Fibroblast of mammary gland (primary cell): ENCODE measurements at regions not wholly inside any gene's neighbourhood (a gene's known extent, or its start where the extent isn't known, plus 50 kb on each side); places are given as distances from the start of the nearest gene placed in this dataset.
A peak's percentile ranks its signal among the peaks of the same experiment; 100 is the strongest.

Experiments
- DNase-seq: peaks from one replicate; pipeline ENCODE4 v3.0.0-alpha.2; 2010; ENCODE audit warnings: low read depth
- H3K4me3 ChIP-seq: 2 replicates; pipeline ENCODE4 v1.5.1; 2011; ENCODE audit warnings: low read depth, mild to moderate bottlenecking, low read length, moderate library complexity; ENCODE audit not compliant: control insufficient read depth
- TF ChIP-seq, protein P1 (sequence below): conservative IDR thresholded peaks from 2 replicates; pipeline ENCODE4 v1.5.1; 2011; ENCODE audit warnings: low read depth, low read length, inconsistent platforms; ENCODE audit not compliant: control insufficient read depth, insufficient read depth

DNA sequence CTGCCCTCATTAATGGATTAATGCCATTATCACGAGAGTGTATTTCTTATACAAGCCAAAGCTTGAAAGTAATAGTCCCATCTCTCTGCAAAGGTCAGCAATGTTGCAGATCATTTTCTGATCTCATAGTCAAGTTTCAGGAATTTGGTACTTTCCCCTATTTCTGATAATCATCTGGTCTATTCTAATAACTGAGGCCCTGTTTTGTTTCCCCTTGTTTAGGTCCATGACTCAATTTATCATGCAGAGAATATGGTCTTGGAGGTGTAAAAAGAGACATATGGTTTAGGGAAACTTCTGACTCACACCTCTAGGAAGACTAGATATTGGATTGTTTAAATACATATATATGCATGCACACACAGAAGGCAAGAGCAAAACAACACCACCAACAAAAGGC is 339.3 kb upstream of the NUDT12 start:
- H3K4me3 ChIP-seq: no peak overlapping the region
- TF ChIP-seq, protein P1, sequence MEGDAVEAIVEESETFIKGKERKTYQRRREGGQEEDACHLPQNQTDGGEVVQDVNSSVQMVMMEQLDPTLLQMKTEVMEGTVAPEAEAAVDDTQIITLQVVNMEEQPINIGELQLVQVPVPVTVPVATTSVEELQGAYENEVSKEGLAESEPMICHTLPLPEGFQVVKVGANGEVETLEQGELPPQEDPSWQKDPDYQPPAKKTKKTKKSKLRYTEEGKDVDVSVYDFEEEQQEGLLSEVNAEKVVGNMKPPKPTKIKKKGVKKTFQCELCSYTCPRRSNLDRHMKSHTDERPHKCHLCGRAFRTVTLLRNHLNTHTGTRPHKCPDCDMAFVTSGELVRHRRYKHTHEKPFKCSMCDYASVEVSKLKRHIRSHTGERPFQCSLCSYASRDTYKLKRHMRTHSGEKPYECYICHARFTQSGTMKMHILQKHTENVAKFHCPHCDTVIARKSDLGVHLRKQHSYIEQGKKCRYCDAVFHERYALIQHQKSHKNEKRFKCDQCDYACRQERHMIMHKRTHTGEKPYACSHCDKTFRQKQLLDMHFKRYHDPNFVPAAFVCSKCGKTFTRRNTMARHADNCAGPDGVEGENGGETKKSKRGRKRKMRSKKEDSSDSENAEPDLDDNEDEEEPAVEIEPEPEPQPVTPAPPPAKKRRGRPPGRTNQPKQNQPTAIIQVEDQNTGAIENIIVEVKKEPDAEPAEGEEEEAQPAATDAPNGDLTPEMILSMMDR: no peak
- no peak for DNase-seq

DNA sequence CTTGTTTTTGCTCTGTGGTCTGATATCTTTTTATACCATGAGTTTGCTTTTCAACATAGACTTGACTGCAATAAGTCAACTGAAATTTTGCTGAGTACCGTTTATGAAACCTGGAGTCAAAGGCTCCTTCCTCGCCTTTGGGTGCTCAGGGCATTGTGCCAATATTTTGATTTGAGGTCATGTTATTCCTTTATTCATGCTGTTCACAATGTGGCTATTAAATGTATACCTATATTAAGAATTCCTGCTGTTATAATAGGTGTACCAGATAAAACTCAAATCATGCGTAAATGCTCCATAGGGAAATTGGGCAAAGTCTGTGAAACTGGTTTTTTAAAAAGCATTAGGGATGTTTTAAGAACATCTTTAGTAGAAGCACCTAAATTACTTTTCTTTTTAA is 334.0 kb upstream of the NUDT12 start:
- TF ChIP-seq, protein P1: no peak
- DNase-seq: no peak

DNA sequence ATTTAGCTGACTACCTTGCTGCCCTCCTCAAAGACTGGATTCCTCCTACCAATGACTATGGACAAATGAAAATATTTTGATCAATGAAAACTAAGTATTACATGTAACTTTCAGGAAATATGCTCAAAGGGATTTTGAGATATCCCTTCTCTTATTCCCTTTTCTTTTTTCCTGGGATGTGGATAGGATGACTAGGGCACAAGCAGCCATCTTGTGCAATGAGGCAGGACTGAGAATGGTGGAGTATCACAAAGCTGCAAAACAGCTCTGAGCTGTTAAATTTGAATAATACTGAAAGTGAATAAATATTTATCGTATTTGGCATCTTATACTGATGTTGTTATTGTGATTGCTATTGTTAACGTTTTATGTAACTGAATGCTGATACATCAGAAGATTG is 333.1 kb upstream of the NUDT12 start:
- DNase-seq: no peak
- no peak overlapping the region for H3K4me3 ChIP-seq
- TF ChIP-seq, protein P1: no peak

More for the DNA sequence above, 334.0 kb upstream of the NUDT12 start:
- no peak overlapping the region for H3K4me3 ChIP-seq

DNA sequence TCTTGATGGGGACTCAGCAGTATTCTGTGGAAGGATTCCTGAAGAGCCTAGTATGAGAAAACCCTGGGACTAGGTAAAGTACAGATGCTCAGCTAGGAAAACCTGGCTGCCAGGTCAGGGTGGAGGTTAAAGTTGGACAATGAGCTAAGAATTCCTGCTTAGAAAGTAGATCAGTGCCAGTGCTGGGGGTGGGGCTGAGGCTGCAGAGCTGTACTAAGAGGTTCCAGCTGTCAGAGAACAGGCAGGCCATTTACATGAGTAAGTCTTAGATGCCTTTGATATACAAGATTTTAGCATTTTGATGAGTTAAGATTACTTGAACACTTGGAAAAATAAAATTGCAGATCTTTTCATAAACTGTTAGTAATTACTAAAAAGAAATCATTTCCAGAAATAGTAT is 332.3 kb upstream of the NUDT12 start:
- no peak overlapping the region for H3K4me3 ChIP-seq
- DNase-seq: peak; percentile 2
- TF ChIP-seq, protein P1: no peak

DNA sequence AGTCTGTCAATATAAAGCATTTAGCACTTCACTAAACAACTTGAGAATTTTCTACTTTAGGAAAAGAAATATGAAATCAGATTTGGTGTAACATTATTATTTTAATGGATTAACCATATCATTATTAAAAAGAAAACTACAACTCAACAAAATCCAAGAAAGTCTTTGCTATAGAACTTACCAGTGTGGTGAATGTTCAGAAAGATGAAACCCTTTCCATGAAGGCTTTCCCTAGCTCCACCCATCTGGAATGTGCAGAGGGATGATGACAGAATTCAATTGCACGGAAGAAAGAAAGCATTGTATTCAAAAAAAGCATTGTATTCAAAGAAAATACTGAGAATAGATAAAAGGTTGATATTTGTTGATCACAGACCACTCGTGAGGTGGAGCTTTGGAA is 328.6 kb upstream of the NUDT12 start:
- H3K4me3 ChIP-seq: no peak overlapping the region
- TF ChIP-seq, protein P1: no peak
- DNase-seq: no peak

DNA sequence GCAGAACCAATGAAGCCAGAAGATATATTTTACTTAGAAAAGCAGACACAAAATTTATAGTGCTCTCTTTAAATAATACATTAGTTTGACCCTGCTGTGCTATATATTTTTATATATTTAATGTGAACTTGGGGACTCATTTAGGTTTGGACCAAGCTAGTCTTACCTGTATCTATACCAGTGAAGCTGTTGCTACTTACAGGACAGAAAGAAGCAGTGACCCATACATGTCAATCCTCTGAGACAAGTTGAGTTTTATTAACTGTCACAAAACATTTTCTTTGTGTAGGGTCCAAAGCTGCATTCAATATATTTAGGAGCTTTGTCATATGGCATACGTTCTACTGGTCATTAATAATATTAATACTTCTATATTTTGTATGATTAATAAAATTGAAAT is 327.7 kb upstream of the NUDT12 start:
- no peak for DNase-seq
- H3K4me3 ChIP-seq: no peak overlapping the region
- TF ChIP-seq, protein P1: no peak
